Activated T-cell treated with anti-CD3 and anti-CD28 coated beads, Interleukin-2, amount 50 U/mL, for 4 hours (primary cell): ENCODE measurements at regions not wholly inside any gene's neighbourhood (a gene's known extent, or its start where the extent isn't known, plus 50 kb on each side); places are given as distances from the start of the nearest gene placed in this dataset.
A peak's percentile ranks its signal among the peaks of the same experiment; 100 is the strongest.

Experiments
- ATAC-seq, 2 donors: fragments of 200-7000 bp; cut with Tn5 transposase; one replicate each; pipeline ENCODE4 v1.10.0; 2021
- DNase-seq: peaks from one replicate; pipeline ENCODE4 v3.0.0-alpha.2; 2020
- H3K27me3 Mint-ChIP-seq: one replicate; pipeline ENCODE4 v1.8.0; 2021; ENCODE audit warnings: low read depth, mixed read lengths
- H3K36me3 Mint-ChIP-seq: one replicate; pipeline ENCODE4 v1.8.0; 2022; ENCODE audit warnings: mixed read lengths; ENCODE audit not compliant: insufficient read depth
- H3K4me1 Mint-ChIP-seq: one replicate; pipeline ENCODE4 v1.8.0; 2021; ENCODE audit warnings: low read depth, mixed read lengths
- H3K4me3 Mint-ChIP-seq: one replicate; pipeline ENCODE4 v1.8.0; 2021; ENCODE audit warnings: mild to moderate bottlenecking, moderate library complexity, mixed read lengths
- H3K9me3 Mint-ChIP-seq: one replicate; pipeline ENCODE4 v1.8.0; 2021; ENCODE audit warnings: mixed read lengths

- ATAC-seq (no peak), DNase-seq (no peak)
- no peaks in the 10 kb centered on the region for H3K4me1 Mint-ChIP-seq
- H3K9me3 Mint-ChIP-seq, result no peaks in the 10 kb centered on the region
- no peaks in the 10 kb centered on the region for H3K36me3 Mint-ChIP-seq
- no peaks in the 10 kb centered on the region for H3K27me3 Mint-ChIP-seq
- no peak overlapping the region for H3K4me3 Mint-ChIP-seq
These were observed 319.6 kb downstream of the PTTG2 start for GRCh38 chr4:38279650-38280322.

GRCh38 chr4:38280323-38280706 is 320.1 kb downstream of the PTTG2 start:
- no peaks in the 10 kb centered on the region for H3K9me3 Mint-ChIP-seq
- H3K4me1 Mint-ChIP-seq, result no peaks in the 10 kb centered on the region
- DNase-seq (no peak), ATAC-seq (no peak)
- H3K4me3 Mint-ChIP-seq, result no peak overlapping the region
- H3K36me3 Mint-ChIP-seq, result no peaks in the 10 kb centered on the region
- no peaks in the 10 kb centered on the region for H3K27me3 Mint-ChIP-seq

- H3K9me3 Mint-ChIP-seq, result no peaks in the 10 kb centered on the region
These were observed 321.3 kb downstream of the PTTG2 start for GRCh38 chr4:38281371-38282071.

GRCh38 chr4:38283724-38284123 is 323.5 kb downstream of the PTTG2 start:
- no peaks in the 10 kb centered on the region for H3K36me3 Mint-ChIP-seq
- H3K27me3 Mint-ChIP-seq, result no peaks in the 10 kb centered on the region
- DNase-seq (no peak), ATAC-seq (peak in 1 of 2 donors; percentile 58)
- no peaks in the 10 kb centered on the region for H3K9me3 Mint-ChIP-seq
- H3K4me3 Mint-ChIP-seq, result no peak overlapping the region
- H3K4me1 Mint-ChIP-seq, result no peaks in the 10 kb centered on the region

More at GRCh38 chr4:38281371-38282071, 321.3 kb downstream of the PTTG2 start:
- Mint-ChIP-seq H3K4me1 (no peaks in the 10 kb centered on the region), H3K36me3 (no peaks in the 10 kb centered on the region), H3K27me3 (no peaks in the 10 kb centered on the region), H3K4me3 (no peak overlapping the region)
- ATAC-seq (no peak), DNase-seq (no peak)

- ATAC-seq (no peak), DNase-seq (no peak)
- Mint-ChIP-seq H3K9me3 (no peaks in the 10 kb centered on the region), H3K36me3 (no peaks in the 10 kb centered on the region), H3K27me3 (no peaks in the 10 kb centered on the region), H3K4me3 (no peak overlapping the region), H3K4me1 (no peaks in the 10 kb centered on the region)
These were observed 324.3 kb downstream of the PTTG2 start for GRCh38 chr4:38284294-38285030.

- Mint-ChIP-seq H3K4me1 (no peaks in the 10 kb centered on the region), H3K9me3 (peaks cover 3% of the 10 kb centered on the region), H3K36me3 (no peaks in the 10 kb centered on the region), H3K27me3 (peaks cover 2% of the 10 kb centered on the region), H3K4me3 (no peak overlapping the region)
- DNase-seq, result no peak
- ATAC-seq, result no peak
These were observed 327.1 kb downstream of the PTTG2 start for GRCh38 chr4:38287101-38287851.

GRCh38 chr4:38289553-38289952 is 329.4 kb downstream of the PTTG2 start:
- Mint-ChIP-seq H3K4me3 (no peak overlapping the region), H3K4me1 (no peaks in the 10 kb centered on the region), H3K27me3 (peaks cover 2% of the 10 kb centered on the region), H3K36me3 (no peaks in the 10 kb centered on the region), H3K9me3 (peaks cover 22% of the 10 kb centered on the region)
- DNase-seq (no peak), ATAC-seq (no peak)

GRCh38 chr4:38290366-38290765 is 330.2 kb downstream of the PTTG2 start:
- Mint-ChIP-seq H3K27me3 (peaks cover 2% of the 10 kb centered on the region), H3K4me1 (no peaks in the 10 kb centered on the region), H3K9me3 (peaks cover 22% of the 10 kb centered on the region), H3K4me3 (no peak overlapping the region), H3K36me3 (no peaks in the 10 kb centered on the region)
- ATAC-seq (no peak), DNase-seq (no peak)

- ATAC-seq (no peak), DNase-seq (no peak)
- Mint-ChIP-seq H3K36me3 (no peaks in the 10 kb centered on the region), H3K4me1 (no peaks in the 10 kb centered on the region), H3K27me3 (peaks cover 2% of the 10 kb centered on the region), H3K9me3 (peaks cover 22% of the 10 kb centered on the region), H3K4me3 (no peak overlapping the region)
These were observed 330.7 kb downstream of the PTTG2 start for GRCh38 chr4:38290914-38291313.

- no peak overlapping the region for H3K4me3 Mint-ChIP-seq
- no peaks in the 10 kb centered on the region for H3K4me1 Mint-ChIP-seq
- no peak for DNase-seq
- peaks cover 2% of the 10 kb centered on the region for H3K27me3 Mint-ChIP-seq
- peaks cover 28% of the 10 kb centered on the region for H3K9me3 Mint-ChIP-seq
- ATAC-seq, result no peak
- H3K36me3 Mint-ChIP-seq, result no peaks in the 10 kb centered on the region
These were observed 332.3 kb downstream of the PTTG2 start for GRCh38 chr4:38292529-38292928.

- DNase-seq (no peak), ATAC-seq (no peak)
- no peaks in the 10 kb centered on the region for H3K4me1 Mint-ChIP-seq
- peaks cover 4% of the 10 kb centered on the region for H3K36me3 Mint-ChIP-seq
- H3K27me3 Mint-ChIP-seq, result peaks cover 2% of the 10 kb centered on the region
- H3K9me3 Mint-ChIP-seq, result peaks cover 42% of the 10 kb centered on the region
- no peak overlapping the region for H3K4me3 Mint-ChIP-seq
These were observed 334.0 kb downstream of the PTTG2 start for GRCh38 chr4:38294238-38294637.

GRCh38 chr4:38297061-38297460 is 336.9 kb downstream of the PTTG2 start:
- no peaks in the 10 kb centered on the region for H3K27me3 Mint-ChIP-seq
- H3K4me3 Mint-ChIP-seq, result no peak overlapping the region
- DNase-seq (no peak), ATAC-seq (no peak)
- H3K9me3 Mint-ChIP-seq, result peaks cover 65% of the 10 kb centered on the region
- peaks cover 5% of the 10 kb centered on the region for H3K36me3 Mint-ChIP-seq
- no peaks in the 10 kb centered on the region for H3K4me1 Mint-ChIP-seq

- Mint-ChIP-seq H3K36me3 (peaks cover 8% of the 10 kb centered on the region), H3K4me3 (no peak overlapping the region), H3K9me3 (peaks cover 51% of the 10 kb centered on the region), H3K4me1 (no peaks in the 10 kb centered on the region), H3K27me3 (no peaks in the 10 kb centered on the region)
- DNase-seq (no peak), ATAC-seq (no peak)
These were observed 338.9 kb downstream of the PTTG2 start for GRCh38 chr4:38298868-38299713.
